ENCODE measurements at regions not wholly inside any gene's neighbourhood (a gene's known extent, or its start where the extent isn't known, plus 50 kb on each side); places are given as distances from the start of the nearest gene placed in this dataset.

- WGBS, 3 donors: 38 to 47% (median 43%) methylated on average over 4 of the region's 4 CpGs
- Histone ChIP-seq H3K9me3 (no peaks in the 10 kb centered on the region), H3K4me1 (ENCODE audit: insufficient read depth) (no peaks in the 10 kb centered on the region), H3K4me3 (no peak overlapping the region), H3K27ac (no peak overlapping the region), H3K27me3 (no peaks in the 10 kb centered on the region), H3K36me3 (no peaks in the 10 kb centered on the region)
- TF ChIP-seq, protein P1, sequence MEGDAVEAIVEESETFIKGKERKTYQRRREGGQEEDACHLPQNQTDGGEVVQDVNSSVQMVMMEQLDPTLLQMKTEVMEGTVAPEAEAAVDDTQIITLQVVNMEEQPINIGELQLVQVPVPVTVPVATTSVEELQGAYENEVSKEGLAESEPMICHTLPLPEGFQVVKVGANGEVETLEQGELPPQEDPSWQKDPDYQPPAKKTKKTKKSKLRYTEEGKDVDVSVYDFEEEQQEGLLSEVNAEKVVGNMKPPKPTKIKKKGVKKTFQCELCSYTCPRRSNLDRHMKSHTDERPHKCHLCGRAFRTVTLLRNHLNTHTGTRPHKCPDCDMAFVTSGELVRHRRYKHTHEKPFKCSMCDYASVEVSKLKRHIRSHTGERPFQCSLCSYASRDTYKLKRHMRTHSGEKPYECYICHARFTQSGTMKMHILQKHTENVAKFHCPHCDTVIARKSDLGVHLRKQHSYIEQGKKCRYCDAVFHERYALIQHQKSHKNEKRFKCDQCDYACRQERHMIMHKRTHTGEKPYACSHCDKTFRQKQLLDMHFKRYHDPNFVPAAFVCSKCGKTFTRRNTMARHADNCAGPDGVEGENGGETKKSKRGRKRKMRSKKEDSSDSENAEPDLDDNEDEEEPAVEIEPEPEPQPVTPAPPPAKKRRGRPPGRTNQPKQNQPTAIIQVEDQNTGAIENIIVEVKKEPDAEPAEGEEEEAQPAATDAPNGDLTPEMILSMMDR (IDR thresholded peaks at IDR 0.05): no peak
- no peak for DNase-seq
- intact Hi-C loops (cut with DNase I): no loop called here
These were observed 419.6 kb downstream of the RWDD3 start for GRCh38 chr1:95653618-95654017.

- Histone ChIP-seq H3K36me3 (no peaks in the 10 kb centered on the region), H3K27ac (no peak overlapping the region), H3K4me3 (no peak overlapping the region), H3K4me1 (ENCODE audit: insufficient read depth) (no peaks in the 10 kb centered on the region), H3K27me3 (no peaks in the 10 kb centered on the region), H3K9me3 (no peaks in the 10 kb centered on the region)
- DNase-seq: no peak
- WGBS, 3 donors: 62 to 68% (median 67%) methylated on average over 7 of the region's 7 CpGs
- no peak for TF ChIP-seq EP300 (IDR thresholded peaks at IDR 0.05)
- no peak for TF ChIP-seq POLR2A (IDR thresholded peaks at IDR 0.05)
- TF ChIP-seq, protein P1 (IDR thresholded peaks at IDR 0.05): no peak
- intact Hi-C loops (cut with DNase I): no loop called here
These were observed 421.5 kb downstream of the RWDD3 start for GRCh38 chr1:95655321-95656020.

GRCh38 chr1:95657248-95657647 lies 423.2 kb downstream of the RWDD3 start:
- no peak overlapping the region for H3K4me3 ChIP-seq

GRCh38 chr1:95659166-95659565 lies 425.2 kb downstream of the RWDD3 start:
- no peak overlapping the region for H3K27ac ChIP-seq
- no peaks in the 10 kb centered on the region for H3K4me1 ChIP-seq (ENCODE audit: insufficient read depth)
- TF ChIP-seq EP300 (IDR thresholded peaks at IDR 0.05): no peak
- TF ChIP-seq POLR2A (IDR thresholded peaks at IDR 0.05): no peak
- TF ChIP-seq, protein P1 (IDR thresholded peaks at IDR 0.05): no peak
- intact Hi-C loops (cut with DNase I): no loop called here
- H3K36me3 ChIP-seq: no peaks in the 10 kb centered on the region
- no peak overlapping the region for H3K4me3 ChIP-seq
- 94 to 98% (median 97%) methylated on average over 2 of the region's 2 CpGs for WGBS, 3 donors
- no peak for DNase-seq
- H3K9me3 ChIP-seq: no peaks in the 10 kb centered on the region
- H3K27me3 ChIP-seq: no peaks in the 10 kb centered on the region

More at GRCh38 chr1:95657248-95657647, 423.2 kb downstream of the RWDD3 start:
- Histone ChIP-seq H3K27ac (no peak overlapping the region), H3K36me3 (no peaks in the 10 kb centered on the region), H3K9me3 (no peaks in the 10 kb centered on the region), H3K27me3 (no peaks in the 10 kb centered on the region), H3K4me1 (ENCODE audit: insufficient read depth) (no peaks in the 10 kb centered on the region)
- 87 to 88% (median 87%) methylated on average over 4 of the region's 4 CpGs for WGBS, 3 donors
- intact Hi-C loops (cut with DNase I): no loop called here
- DNase-seq: no peak
- TF ChIP-seq POLR2A (IDR thresholded peaks at IDR 0.05) (no peak), EP300 (IDR thresholded peaks at IDR 0.05) (no peak)
- TF ChIP-seq, protein P1 (IDR thresholded peaks at IDR 0.05): no peak
